IPS-20b (cell line): ENCODE measurements at regions not wholly inside any gene's neighbourhood (a gene's known extent, or its start where the extent isn't known, plus 50 kb on each side); places are given as distances from the start of the nearest gene placed in this dataset.

ENCODE experiments used
- H3K27ac ChIP-seq: one replicate; pipeline ENCODE4 v1.5.1; 2013; ENCODE audit warnings: low read length
- H3K27me3 ChIP-seq: 2 replicates; pipeline ENCODE4 v1.6.1; 2013; ENCODE audit warnings: mild to moderate bottlenecking, low read length, inconsistent platforms; ENCODE audit not compliant: insufficient read depth
- H3K36me3 ChIP-seq: 2 replicates; pipeline ENCODE4 v1.6.1; 2013; ENCODE audit warnings: low read depth, mild to moderate bottlenecking, inconsistent platforms, low read length, moderate library complexity; ENCODE audit not compliant: insufficient read depth
- H3K4me1 ChIP-seq: 2 replicates; pipeline ENCODE4 v1.6.1; 2013; ENCODE audit warnings: mild to moderate bottlenecking, control low read depth, inconsistent platforms, low read length, moderate library complexity; ENCODE audit not compliant: insufficient read depth
- H3K4me3 ChIP-seq: 2 replicates; pipeline ENCODE4 v1.5.1; 2013; ENCODE audit warnings: mild to moderate bottlenecking, low read length, inconsistent platforms
- H3K9ac ChIP-seq: 2 replicates; pipeline ENCODE4 v1.6.1; 2013; ENCODE audit warnings: low read depth, mild to moderate bottlenecking, inconsistent platforms, low read length, moderate library complexity
- H3K9me3 ChIP-seq: 2 replicates; pipeline ENCODE4 v1.6.1; 2013; ENCODE audit warnings: mild to moderate bottlenecking, low read depth, low read length, inconsistent platforms; ENCODE audit not compliant: insufficient read depth

DNA sequence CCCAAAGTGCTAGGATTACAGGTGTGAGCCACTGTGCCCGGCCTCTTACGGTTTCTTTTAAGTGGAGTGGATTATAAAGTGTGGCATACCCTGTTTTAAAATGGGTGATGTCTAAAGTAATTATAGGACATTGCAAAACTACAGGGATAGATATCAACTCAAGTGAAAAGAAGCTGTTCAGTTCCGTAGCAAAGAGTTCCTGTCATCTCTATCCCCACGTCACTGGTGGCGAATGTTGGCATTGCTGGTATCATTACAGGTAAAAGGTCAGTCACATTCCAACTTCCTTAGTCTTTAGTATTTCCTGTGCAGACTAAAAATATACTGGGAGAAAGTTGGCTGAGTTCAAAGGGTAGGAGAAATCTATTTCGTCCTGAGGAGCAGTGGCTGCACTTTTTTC is 95.6 kb upstream of the SLC38A2 start:
- no peak overlapping the region for H3K27ac ChIP-seq
- H3K9ac ChIP-seq, result no peak overlapping the region
- H3K36me3 ChIP-seq, result no peaks in the 10 kb centered on the region
- peaks cover 3% of the 10 kb centered on the region; the same call in 1 of the 2 replicates for H3K4me1 ChIP-seq
- no peaks in the 10 kb centered on the region for H3K27me3 ChIP-seq
- no peak overlapping the region for H3K4me3 ChIP-seq
- H3K9me3 ChIP-seq, result peaks cover 5% of the 10 kb centered on the region; the same call in 1 of the 2 replicates

DNA sequence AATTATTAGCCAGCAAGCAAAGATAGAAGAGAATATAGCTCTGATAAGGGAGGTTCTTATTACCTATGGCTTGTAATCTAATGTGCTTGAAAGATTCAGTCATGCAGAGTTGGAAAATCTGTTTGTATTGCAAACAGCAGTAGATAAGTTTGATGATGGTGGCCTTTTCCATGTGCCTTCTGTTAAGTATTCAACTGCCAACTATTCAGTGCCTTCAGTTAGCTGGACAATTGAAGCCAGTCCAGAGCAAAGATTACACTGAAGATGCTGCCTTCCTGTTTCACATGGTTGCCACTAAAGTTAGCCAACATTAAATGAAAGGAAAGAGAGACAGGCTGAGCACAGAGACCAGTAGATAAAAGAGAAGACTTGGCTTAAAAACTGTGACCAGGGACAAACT is 92.7 kb upstream of the SLC38A2 start:
- H3K36me3 ChIP-seq, result no peaks in the 10 kb centered on the region
- no peak overlapping the region for H3K4me3 ChIP-seq
- H3K27me3 ChIP-seq, result no peaks in the 10 kb centered on the region
- H3K9ac ChIP-seq, result no peak overlapping the region
- peaks cover 5% of the 10 kb centered on the region; the same call in 1 of the 2 replicates for H3K9me3 ChIP-seq
- no peak overlapping the region for H3K27ac ChIP-seq
- peaks cover 3% of the 10 kb centered on the region; the same call in 1 of the 2 replicates for H3K4me1 ChIP-seq

DNA sequence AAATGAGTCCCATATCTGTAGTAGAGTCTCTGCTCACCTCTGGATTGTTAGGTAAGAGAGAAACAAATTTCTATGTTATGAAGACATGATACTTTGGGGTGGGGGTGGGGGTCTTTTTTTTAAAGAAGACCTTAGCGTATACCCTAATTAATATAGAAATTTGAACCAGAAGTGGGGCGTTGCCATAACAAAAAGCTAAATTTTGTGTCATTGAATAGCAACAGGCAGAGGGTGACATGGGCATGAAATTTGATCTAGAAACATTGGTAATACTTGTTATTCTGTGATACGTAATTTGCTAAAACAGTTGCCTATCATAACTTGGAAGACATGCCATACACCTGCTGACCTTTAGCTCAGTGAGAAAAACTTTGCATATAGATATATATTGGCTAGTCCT is 92.3 kb upstream of the SLC38A2 start:
- no peak overlapping the region for H3K4me3 ChIP-seq
- no peak overlapping the region for H3K27ac ChIP-seq
- peaks cover 5% of the 10 kb centered on the region; the same call in 1 of the 2 replicates for H3K4me1 ChIP-seq

DNA sequence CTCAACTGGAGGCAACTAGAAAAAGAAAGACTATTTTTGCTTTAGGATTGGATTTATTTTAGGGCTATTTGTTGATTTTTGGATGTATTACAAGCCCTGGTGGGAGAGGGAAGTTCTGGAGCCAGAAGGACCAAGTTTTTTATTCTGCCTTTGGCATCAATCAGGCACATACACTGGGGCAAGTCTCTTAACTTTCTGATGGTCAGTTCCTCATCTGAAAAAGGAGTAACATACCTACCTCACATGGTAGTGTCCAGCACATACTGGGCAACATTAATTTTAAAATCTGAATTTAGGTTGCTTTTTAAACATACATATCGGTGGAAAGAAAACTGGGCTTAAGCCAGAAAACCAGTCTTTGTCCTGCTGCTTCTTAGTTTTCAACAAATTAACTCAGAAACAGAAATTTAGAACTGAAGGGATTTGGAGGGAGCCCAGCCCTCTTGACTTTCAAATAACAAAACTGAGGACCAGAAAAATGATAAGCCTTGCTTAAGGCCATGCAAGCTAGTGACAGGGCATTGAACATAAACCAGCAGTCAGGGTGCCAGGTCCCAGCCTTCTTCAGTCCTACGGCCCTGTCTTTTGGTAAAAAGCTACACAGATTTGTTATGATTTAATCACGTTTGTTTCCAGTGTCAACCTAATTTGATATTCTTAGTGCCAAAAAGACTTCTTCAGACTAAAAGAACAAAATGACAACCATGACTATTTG is 90.2 kb upstream of the SLC38A2 start:
- no peak overlapping the region for H3K27ac ChIP-seq
- H3K4me1 ChIP-seq, result peaks cover 13% of the 10 kb centered on the region; the same call in 1 of the 2 replicates
- H3K9me3 ChIP-seq, result peaks cover 5% of the 10 kb centered on the region; the same call in 1 of the 2 replicates
- H3K4me3 ChIP-seq, result no peak overlapping the region
- no peaks in the 10 kb centered on the region for H3K27me3 ChIP-seq
- H3K36me3 ChIP-seq, result no peaks in the 10 kb centered on the region
- no peak overlapping the region for H3K9ac ChIP-seq

More for the DNA sequence above, 92.3 kb upstream of the SLC38A2 start:
- Histone ChIP-seq H3K9ac (no peak overlapping the region), H3K27me3 (no peaks in the 10 kb centered on the region), H3K36me3 (no peaks in the 10 kb centered on the region), H3K9me3 (peaks cover 5% of the 10 kb centered on the region; the same call in 1 of the 2 replicates)

DNA sequence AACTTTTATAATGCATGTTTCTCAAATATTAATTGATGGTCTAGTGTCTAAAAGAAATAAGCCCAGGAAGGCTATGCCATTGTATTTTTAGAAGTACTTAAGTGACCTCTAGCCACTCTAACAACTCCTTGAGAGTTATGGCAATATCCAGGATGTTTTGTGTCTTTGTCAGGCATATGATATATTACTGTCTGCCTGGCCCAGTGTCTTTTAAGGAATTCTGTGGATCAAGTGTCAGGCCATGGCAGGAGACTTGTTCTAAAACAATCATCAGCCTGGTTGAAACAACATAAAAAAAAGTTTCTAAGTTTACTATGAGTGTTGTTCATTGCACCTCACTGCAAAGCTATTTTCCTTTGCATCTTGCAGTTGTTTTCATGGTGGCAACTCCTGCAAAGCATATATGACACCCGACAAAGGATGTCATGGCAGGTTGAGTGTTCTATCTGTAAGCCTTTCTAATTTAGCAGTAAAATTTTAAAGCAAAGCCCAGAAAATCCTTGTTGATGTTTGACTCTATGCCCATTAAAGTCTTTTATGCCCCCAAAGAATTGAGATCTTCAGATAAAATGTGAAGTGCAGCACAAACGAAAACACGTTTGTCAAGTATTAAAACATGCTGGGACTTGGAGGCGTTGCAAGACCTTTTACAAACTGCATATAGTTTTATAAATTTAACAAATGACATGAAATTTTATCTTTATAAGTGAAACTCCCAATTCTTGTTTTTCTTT is 89.5 kb upstream of the SLC38A2 start:
- H3K27ac ChIP-seq, result no peak overlapping the region
- no peaks in the 10 kb centered on the region for H3K27me3 ChIP-seq
- peaks cover 13% of the 10 kb centered on the region; the same call in 1 of the 2 replicates for H3K4me1 ChIP-seq
- H3K9ac ChIP-seq, result no peak overlapping the region
- no peaks in the 10 kb centered on the region for H3K36me3 ChIP-seq
- H3K9me3 ChIP-seq, result peaks cover 5% of the 10 kb centered on the region; the same call in 1 of the 2 replicates
- no peak overlapping the region for H3K4me3 ChIP-seq

DNA sequence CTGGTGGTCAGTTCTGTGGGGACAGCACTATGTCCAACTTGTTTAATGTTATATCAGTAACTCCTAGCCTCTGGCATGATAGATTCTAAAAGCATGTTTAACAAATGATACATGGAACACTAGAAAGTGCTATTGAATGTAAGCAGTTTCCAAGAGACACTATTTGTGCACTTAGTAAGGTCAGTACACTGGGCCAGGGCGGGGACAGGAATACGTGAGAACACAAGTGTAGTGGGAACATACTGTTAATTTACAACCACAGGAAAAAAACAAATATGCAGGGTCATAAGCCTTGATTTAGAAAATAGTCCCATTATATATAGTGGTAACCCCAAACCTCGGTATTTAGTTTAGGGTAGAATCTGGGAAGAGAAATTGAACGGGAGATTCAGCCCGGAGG is 88.9 kb upstream of the SLC38A2 start:
- Histone ChIP-seq H3K9ac (no peak overlapping the region), H3K27ac (no peak overlapping the region), H3K27me3 (no peaks in the 10 kb centered on the region), H3K9me3 (peaks cover 5% of the 10 kb centered on the region; the same call in 1 of the 2 replicates), H3K4me3 (no peak overlapping the region), H3K36me3 (no peaks in the 10 kb centered on the region), H3K4me1 (peaks cover 13% of the 10 kb centered on the region; the same call in 1 of the 2 replicates)

DNA sequence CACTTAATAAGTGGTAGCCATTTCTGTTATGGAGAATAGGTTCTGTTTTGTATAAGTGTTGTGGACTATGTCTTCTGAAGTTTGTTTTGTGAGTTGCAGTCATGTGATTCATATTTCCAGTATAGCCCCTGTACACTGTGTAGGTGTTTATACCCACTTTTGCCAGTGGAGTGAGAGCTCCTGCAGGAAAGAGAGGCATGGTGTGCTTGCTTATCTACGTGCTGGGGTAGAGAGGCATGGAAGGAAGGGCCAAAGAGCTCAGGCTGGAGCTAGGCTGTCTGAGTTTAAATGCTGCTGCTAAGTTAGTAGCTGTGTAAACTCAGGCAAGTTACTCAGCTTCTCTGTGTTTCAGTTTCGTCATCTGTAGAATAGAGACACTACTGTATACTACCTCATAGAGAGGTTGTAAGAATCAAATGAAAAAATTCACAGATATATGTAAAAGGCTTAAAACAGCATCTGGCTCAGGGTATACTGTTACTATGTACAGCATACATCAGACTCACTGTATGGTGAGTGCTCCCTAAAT is 88.2 kb upstream of the SLC38A2 start:
- Histone ChIP-seq H3K4me1 (peaks cover 13% of the 10 kb centered on the region; the same call in 1 of the 2 replicates), H3K27me3 (no peaks in the 10 kb centered on the region), H3K27ac (no peak overlapping the region), H3K4me3 (no peak overlapping the region), H3K9me3 (peaks cover 5% of the 10 kb centered on the region; the same call in 1 of the 2 replicates), H3K36me3 (no peaks in the 10 kb centered on the region), H3K9ac (no peak overlapping the region)

DNA sequence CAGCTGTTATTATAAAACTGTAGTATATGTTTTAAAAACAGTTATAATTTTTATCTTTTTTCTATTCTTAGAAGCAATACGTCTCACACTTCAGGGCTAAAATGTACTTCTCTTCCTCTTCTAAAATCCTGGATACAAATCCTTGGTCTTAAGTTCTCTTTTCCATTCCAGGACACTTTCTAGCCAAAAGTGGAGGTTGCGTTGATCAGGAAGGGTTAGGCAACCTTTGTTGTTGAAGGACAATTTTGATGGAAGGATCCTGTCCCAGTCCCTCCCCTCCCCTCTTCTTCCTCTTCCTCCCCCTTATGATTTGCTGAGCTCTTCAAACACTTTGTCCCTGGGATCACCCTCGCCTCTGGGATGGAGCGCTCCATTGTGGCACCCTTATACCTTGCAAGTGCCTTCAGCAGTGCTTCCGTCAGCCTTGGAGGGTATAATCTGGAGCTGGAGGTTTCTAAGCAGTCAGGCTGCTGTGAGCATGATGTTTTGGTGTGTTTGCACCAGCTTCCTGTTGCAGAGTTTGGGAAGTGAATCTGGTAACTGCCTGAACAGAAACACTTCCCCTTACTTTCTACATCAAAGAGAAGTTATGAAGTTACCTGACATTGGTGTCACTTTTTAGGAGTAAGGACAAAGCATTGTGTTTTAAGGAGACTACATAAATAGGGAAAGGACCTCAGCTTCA is 87.4 kb upstream of the SLC38A2 start:
- H3K36me3 ChIP-seq, result no peaks in the 10 kb centered on the region
- no peaks in the 10 kb centered on the region for H3K27me3 ChIP-seq
- H3K27ac ChIP-seq, result no peak overlapping the region
- H3K9me3 ChIP-seq, result peaks cover 5% of the 10 kb centered on the region; the same call in 1 of the 2 replicates
- H3K9ac ChIP-seq, result no peak overlapping the region
- H3K4me3 ChIP-seq, result no peak overlapping the region
- peaks cover 13% of the 10 kb centered on the region; the same call in 1 of the 2 replicates for H3K4me1 ChIP-seq

DNA sequence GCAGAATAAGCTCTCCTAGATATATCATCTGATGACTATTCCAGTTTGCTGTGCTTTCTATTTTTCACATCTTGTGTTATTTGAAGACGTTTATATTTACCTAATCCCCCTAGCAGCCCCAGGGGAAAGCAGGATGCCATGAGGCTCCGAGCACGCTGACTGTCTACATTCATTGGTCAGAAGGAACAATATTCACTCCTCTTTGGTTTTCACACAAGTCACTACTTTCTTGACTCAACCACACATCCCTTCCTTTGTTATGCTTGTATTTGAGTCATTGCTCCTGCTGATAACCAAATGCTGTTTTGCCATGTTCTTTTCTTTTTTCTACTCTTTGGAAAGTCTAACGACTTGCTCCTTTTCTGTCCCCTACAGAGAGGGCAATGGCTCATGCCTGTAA is 86.5 kb upstream of the SLC38A2 start:
- Histone ChIP-seq H3K27me3 (no peaks in the 10 kb centered on the region), H3K9me3 (no peaks in the 10 kb centered on the region), H3K9ac (no peak overlapping the region), H3K4me1 (peaks cover 13% of the 10 kb centered on the region; the same call in 1 of the 2 replicates), H3K36me3 (no peaks in the 10 kb centered on the region), H3K27ac (no peak overlapping the region), H3K4me3 (no peak overlapping the region)

DNA sequence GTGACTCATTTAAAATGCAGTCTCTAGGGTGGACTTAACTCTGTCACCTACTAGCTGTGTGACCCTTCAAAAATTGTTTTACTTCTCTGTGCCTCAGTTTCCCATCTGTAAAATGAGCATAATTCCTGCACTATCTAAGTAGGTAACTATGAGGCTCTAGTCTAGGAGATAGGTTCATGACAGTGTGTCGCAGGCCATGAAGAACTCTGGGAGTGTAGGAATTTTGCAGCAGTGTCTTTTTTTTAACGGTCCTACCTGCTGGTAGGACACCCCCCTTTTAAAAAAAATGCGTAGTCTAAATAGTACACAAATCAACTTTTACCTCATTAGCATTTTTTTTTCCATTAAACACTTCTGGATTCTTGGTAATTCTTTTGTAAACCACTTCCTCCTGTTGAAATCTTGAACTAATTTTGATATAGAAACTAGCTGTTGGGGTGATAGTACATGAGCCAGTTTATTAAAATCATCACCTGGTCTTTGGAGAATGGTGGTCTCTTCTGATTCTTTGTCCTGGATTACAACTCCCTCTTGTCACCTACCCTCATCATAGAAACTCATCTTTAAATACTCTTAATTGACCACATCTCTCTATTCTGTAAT is 86.0 kb upstream of the SLC38A2 start:
- no peaks in the 10 kb centered on the region for H3K27me3 ChIP-seq
- H3K36me3 ChIP-seq, result no peaks in the 10 kb centered on the region
- H3K4me3 ChIP-seq, result no peak overlapping the region
- H3K9ac ChIP-seq, result no peak overlapping the region
- no peak overlapping the region for H3K27ac ChIP-seq
- peaks cover 13% of the 10 kb centered on the region; the same call in 1 of the 2 replicates for H3K4me1 ChIP-seq
- no peaks in the 10 kb centered on the region for H3K9me3 ChIP-seq

DNA sequence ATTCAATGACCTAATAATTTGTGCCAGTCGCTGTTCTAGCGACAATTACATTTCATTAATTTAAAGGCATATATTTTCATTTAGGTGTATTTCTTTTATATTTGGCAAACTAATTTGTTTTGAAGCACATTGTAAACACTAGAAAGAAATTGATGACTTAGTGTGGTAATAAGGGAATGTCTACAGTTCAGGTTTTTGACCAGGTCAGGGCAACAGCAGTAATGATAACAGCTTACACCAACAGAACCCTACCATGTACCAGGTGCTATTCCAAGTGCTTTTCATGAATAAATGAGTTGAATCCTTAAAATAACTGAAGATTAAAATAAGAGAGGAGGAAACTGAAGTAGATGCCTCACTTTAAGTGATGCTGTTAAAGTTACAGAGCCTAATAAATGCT is 85.4 kb upstream of the SLC38A2 start:
- H3K27me3 ChIP-seq, result no peaks in the 10 kb centered on the region

More for the DNA sequence above, 85.4 kb upstream of the SLC38A2 start:
- Histone ChIP-seq H3K4me1 (peaks cover 13% of the 10 kb centered on the region; the same call in 1 of the 2 replicates), H3K4me3 (no peak overlapping the region), H3K9ac (no peak overlapping the region), H3K27ac (no peak overlapping the region), H3K36me3 (no peaks in the 10 kb centered on the region), H3K9me3 (no peaks in the 10 kb centered on the region)
